ENCODE measurements at regions not wholly inside any gene's neighbourhood (a gene's known extent, or its start where the extent isn't known, plus 50 kb on each side); places are given as distances from the start of the nearest gene placed in this dataset.

DNA sequence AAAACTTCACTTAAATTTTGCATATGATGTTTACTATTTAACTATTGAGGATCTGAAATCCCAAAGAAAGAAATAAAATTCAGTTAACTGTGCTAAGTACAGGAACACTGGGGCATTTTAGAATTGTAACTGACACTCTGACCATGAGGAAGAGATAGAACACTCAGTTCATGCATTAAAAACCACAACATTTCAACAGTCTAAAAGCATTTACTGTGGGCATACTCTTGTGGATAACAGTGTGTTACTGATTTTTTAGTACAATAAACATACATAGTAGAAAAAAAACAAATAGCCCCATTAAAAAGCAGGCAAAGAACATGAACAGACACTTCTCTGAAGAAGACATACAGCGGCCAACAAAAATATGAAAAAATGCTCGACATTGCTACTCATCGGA lies 1122.7 kb upstream of the PIK3C3 start:
- H3K4me3 ChIP-seq (ENCODE audit: insufficient read length, low read depth) = no peak overlapping the region
- no peaks in the 10 kb centered on the region for H3K36me3 ChIP-seq (ENCODE audit: insufficient read depth, insufficient read length, low read length)
- DNase-seq (ENCODE audit: low read depth, low spot score) = no peak
- TF ChIP-seq SUZ12 (IDR thresholded peaks at IDR 0.05; ENCODE audit: extremely low read depth, insufficient read depth, insufficient read length) (no peak), ZNF274 (IDR thresholded peaks at IDR 0.05; ENCODE audit: low read depth, low read length) (no peak), YY1 (IDR thresholded peaks at IDR 0.05; ENCODE audit: insufficient read depth, insufficient read length) (no peak)
- no peaks in the 10 kb centered on the region for H3K27me3 ChIP-seq (ENCODE audit: insufficient read depth, insufficient read length)
- no peaks in the 10 kb centered on the region for H3K4me1 ChIP-seq (ENCODE audit: insufficient read depth, insufficient read length)
- H3K9ac ChIP-seq (ENCODE audit: insufficient read length, low read depth) = no peak overlapping the region
- no peaks in the 10 kb centered on the region for H3K9me3 ChIP-seq (ENCODE audit: insufficient read depth, low read length)

DNA sequence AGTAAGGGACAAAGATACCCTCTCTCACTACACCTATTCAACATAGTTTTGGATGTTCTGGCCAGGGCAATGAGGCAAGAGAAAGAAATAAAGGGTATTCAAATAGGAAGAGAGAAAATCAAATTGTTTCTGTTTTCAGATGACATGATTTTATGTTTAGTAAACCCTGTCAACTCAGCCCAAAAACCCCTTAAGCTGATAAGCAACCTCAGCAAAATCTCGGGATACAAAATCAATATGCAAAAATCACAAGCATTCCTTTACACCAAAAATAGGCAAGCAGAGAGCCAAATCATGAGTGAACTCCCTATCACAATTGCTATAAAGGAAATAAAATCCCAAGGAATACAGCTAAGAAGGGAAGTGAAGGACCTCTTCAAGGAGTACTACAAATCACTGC lies 1130.7 kb upstream of the PIK3C3 start:
- Histone ChIP-seq H3K27me3 (ENCODE audit: insufficient read depth, insufficient read length) (no peaks in the 10 kb centered on the region), H3K36me3 (ENCODE audit: insufficient read depth, insufficient read length, low read length) (no peaks in the 10 kb centered on the region), H3K4me3 (ENCODE audit: insufficient read length, low read depth) (no peak overlapping the region), H3K9ac (ENCODE audit: insufficient read length, low read depth) (no peak overlapping the region), H3K4me1 (ENCODE audit: insufficient read depth, insufficient read length) (no peaks in the 10 kb centered on the region), H3K9me3 (ENCODE audit: insufficient read depth, low read length) (no peaks in the 10 kb centered on the region)
- no peak for DNase-seq (ENCODE audit: low read depth, low spot score)
- TF ChIP-seq ZNF274 (IDR thresholded peaks at IDR 0.05; ENCODE audit: low read depth, low read length) (no peak), YY1 (IDR thresholded peaks at IDR 0.05; ENCODE audit: insufficient read depth, insufficient read length) (no peak), SUZ12 (IDR thresholded peaks at IDR 0.05; ENCODE audit: extremely low read depth, insufficient read depth, insufficient read length) (no peak)

DNA sequence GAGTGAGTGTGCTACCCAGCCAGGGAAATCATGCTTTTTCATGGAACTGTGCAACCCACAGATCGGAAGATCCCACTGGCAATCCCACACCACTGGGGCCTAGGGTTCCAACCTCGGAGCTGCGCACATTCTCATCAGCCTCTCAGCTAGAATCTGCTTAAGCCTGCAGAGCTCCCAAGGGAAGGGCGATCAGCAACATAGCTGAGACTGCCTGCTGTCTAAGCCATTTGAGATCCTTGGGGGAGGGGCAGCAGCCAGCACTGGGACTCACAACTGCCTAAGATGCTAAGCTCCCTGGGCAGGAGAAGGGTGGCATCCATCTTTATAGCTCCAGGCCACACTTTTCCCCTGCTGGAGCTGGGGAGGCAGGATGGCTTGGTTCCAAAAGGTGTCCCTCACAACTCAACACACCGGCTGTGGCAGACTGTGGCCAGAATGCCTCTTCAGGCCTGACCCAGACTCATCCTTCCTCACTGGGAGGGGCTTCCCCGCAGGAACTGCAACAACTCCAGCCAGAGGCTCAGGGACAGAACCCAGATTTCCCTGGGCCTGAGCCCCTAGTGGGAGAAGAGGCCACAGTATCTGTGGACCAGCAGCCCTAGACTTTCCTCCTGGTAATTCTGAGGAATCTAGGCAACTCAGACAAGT lies 1133.3 kb upstream of the PIK3C3 start:
- no peak for TF ChIP-seq SUZ12 (IDR thresholded peaks at IDR 0.05; ENCODE audit: extremely low read depth, insufficient read depth, insufficient read length)
- TF ChIP-seq ZNF274 (IDR thresholded peaks at IDR 0.05; ENCODE audit: low read depth, low read length) = no peak
- no peak for TF ChIP-seq YY1 (IDR thresholded peaks at IDR 0.05; ENCODE audit: insufficient read depth, insufficient read length)
- H3K9me3 ChIP-seq (ENCODE audit: insufficient read depth, low read length) = no peaks in the 10 kb centered on the region
- H3K27me3 ChIP-seq (ENCODE audit: insufficient read depth, insufficient read length) = no peaks in the 10 kb centered on the region
- no peak overlapping the region for H3K4me3 ChIP-seq (ENCODE audit: insufficient read length, low read depth)
- DNase-seq (ENCODE audit: low read depth, low spot score) = no peak
- no peak overlapping the region for H3K9ac ChIP-seq (ENCODE audit: insufficient read length, low read depth)
- H3K36me3 ChIP-seq (ENCODE audit: insufficient read depth, insufficient read length, low read length) = no peaks in the 10 kb centered on the region
- no peaks in the 10 kb centered on the region for H3K4me1 ChIP-seq (ENCODE audit: insufficient read depth, insufficient read length)

DNA sequence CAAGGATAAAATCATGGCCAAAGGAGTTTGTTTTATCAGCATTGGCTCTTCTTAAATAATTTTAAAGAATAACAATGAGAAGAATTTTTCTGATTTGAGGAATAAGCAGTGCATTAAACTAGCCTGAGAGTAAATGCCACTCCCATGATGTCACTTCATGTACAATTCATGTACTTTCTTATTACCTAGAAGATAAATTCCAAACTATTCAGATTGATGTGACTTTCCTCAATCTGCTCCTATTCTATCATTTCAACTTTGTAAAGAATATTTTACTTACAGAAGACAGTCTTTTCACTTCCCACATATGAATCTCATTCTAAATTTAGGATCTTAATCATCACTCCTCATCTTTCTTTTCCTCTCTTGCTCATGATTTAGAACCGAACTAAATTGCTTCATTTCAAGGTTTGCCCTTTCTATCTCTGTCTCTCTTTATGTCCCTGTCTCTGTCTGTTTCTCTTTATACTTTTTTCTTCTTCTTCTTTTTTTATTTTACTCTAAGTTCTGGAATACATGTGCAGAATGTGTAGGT lies 1142.0 kb upstream of the PIK3C3 start:
- Histone ChIP-seq H3K27me3 (ENCODE audit: insufficient read depth, insufficient read length) (no peaks in the 10 kb centered on the region), H3K9ac (ENCODE audit: insufficient read length, low read depth) (no peak overlapping the region), H3K4me1 (ENCODE audit: insufficient read depth, insufficient read length) (no peaks in the 10 kb centered on the region), H3K9me3 (ENCODE audit: insufficient read depth, low read length) (no peaks in the 10 kb centered on the region), H3K36me3 (ENCODE audit: insufficient read depth, insufficient read length, low read length) (no peaks in the 10 kb centered on the region), H3K4me3 (ENCODE audit: insufficient read length, low read depth) (no peak overlapping the region)
- TF ChIP-seq YY1 (IDR thresholded peaks at IDR 0.05; ENCODE audit: insufficient read depth, insufficient read length) = no peak
- no peak for TF ChIP-seq SUZ12 (IDR thresholded peaks at IDR 0.05; ENCODE audit: extremely low read depth, insufficient read depth, insufficient read length)
- no peak for TF ChIP-seq ZNF274 (IDR thresholded peaks at IDR 0.05; ENCODE audit: low read depth, low read length)
- DNase-seq (ENCODE audit: low read depth, low spot score) = no peak

DNA sequence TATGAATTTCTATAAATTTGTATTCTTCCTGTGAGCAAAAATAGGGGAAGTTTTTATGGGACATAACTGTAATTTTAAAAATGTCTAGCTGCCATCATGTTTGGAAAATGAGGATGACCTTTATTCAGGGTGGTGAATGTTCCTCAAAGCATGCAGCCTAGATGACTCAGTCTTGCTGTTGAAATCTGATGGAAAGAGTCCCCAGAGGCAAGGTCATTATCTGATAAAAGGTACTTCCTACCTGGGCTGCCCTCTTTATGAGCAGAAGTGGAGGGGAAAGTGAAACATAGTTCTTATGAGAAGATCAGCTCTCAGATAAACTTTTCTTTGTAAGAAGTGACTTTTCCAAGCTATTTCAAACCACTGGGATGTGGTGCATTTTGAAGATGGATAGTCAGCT lies 1144.7 kb upstream of the PIK3C3 start:
- no peak overlapping the region for H3K9ac ChIP-seq (ENCODE audit: insufficient read length, low read depth)
- no peaks in the 10 kb centered on the region for H3K36me3 ChIP-seq (ENCODE audit: insufficient read depth, insufficient read length, low read length)
- no peaks in the 10 kb centered on the region for H3K4me1 ChIP-seq (ENCODE audit: insufficient read depth, insufficient read length)
- TF ChIP-seq SUZ12 (IDR thresholded peaks at IDR 0.05; ENCODE audit: extremely low read depth, insufficient read depth, insufficient read length) (no peak), YY1 (IDR thresholded peaks at IDR 0.05; ENCODE audit: insufficient read depth, insufficient read length) (no peak), ZNF274 (IDR thresholded peaks at IDR 0.05; ENCODE audit: low read depth, low read length) (no peak)
- H3K9me3 ChIP-seq (ENCODE audit: insufficient read depth, low read length) = no peaks in the 10 kb centered on the region
- DNase-seq (ENCODE audit: low read depth, low spot score) = no peak
- no peaks in the 10 kb centered on the region for H3K27me3 ChIP-seq (ENCODE audit: insufficient read depth, insufficient read length)
- no peak overlapping the region for H3K4me3 ChIP-seq (ENCODE audit: insufficient read length, low read depth)

DNA sequence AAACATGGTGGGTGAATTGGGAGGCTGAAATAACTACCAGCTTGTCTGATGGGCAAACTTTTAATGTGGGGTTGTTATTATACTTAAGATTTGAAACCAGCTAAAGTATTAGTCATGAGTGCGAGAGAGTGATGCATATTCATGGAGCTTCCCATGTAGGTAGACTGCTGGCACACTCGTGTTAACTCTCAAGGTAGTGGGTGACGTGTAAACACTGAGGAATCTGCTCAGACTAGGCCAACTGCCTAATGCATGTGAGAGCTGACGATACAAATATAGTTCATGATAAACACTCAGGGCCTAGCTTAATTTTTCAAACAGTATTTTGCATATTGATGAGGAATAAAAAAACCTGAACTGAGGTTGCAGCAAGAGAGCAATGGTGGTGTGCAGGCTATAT lies 1165.7 kb upstream of the PIK3C3 start:
- no peak overlapping the region for H3K4me3 ChIP-seq (ENCODE audit: insufficient read length, low read depth)
- H3K9me3 ChIP-seq (ENCODE audit: insufficient read depth, low read length) = no peaks in the 10 kb centered on the region
- TF ChIP-seq SUZ12 (IDR thresholded peaks at IDR 0.05; ENCODE audit: extremely low read depth, insufficient read depth, insufficient read length) (no peak), ZNF274 (IDR thresholded peaks at IDR 0.05; ENCODE audit: low read depth, low read length) (no peak), YY1 (IDR thresholded peaks at IDR 0.05; ENCODE audit: insufficient read depth, insufficient read length) (no peak)
- H3K4me1 ChIP-seq (ENCODE audit: insufficient read depth, insufficient read length) = no peaks in the 10 kb centered on the region
- no peak overlapping the region for H3K9ac ChIP-seq (ENCODE audit: insufficient read length, low read depth)
- H3K36me3 ChIP-seq (ENCODE audit: insufficient read depth, insufficient read length, low read length) = no peaks in the 10 kb centered on the region
- no peaks in the 10 kb centered on the region for H3K27me3 ChIP-seq (ENCODE audit: insufficient read depth, insufficient read length)
- no peak for DNase-seq (ENCODE audit: low read depth, low spot score)

DNA sequence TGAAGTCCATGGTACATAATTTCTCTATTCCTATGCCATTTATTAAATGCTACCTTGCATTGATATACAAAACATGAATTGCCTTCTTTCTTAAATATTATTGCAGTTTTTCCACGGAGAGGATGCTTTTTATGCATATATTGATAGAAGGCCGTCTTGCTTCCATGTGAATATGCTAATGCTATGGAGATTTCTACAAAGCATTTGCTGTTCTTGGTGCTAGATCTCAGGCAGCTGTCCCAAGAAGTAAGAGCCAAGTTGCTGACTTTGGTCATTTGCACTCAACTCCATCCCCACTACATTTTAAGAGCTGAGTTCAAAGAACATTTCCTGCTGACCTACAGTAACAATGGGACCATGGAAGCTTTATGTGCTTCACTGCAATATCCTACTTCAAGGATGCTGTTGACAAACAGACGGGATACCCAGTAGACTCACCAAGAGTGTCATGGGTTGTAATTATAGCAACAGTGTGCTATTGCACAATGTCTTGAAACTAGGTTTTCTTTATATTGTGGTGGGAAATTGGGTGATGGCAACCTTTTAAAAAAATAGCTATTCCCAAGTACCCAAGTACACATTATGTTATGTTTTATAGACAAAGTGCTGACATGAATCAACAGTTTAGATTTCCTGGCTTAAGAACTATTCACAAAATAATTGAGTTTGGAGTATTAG lies 1172.4 kb upstream of the PIK3C3 start:
- no peak for DNase-seq (ENCODE audit: low read depth, low spot score)
- Histone ChIP-seq H3K4me3 (ENCODE audit: insufficient read length, low read depth) (no peak overlapping the region), H3K4me1 (ENCODE audit: insufficient read depth, insufficient read length) (no peaks in the 10 kb centered on the region), H3K36me3 (ENCODE audit: insufficient read depth, insufficient read length, low read length) (no peaks in the 10 kb centered on the region), H3K9ac (ENCODE audit: insufficient read length, low read depth) (no peak overlapping the region), H3K9me3 (ENCODE audit: insufficient read depth, low read length) (no peaks in the 10 kb centered on the region), H3K27me3 (ENCODE audit: insufficient read depth, insufficient read length) (no peaks in the 10 kb centered on the region)
- no peak for TF ChIP-seq SUZ12 (IDR thresholded peaks at IDR 0.05; ENCODE audit: extremely low read depth, insufficient read depth, insufficient read length)
- no peak for TF ChIP-seq YY1 (IDR thresholded peaks at IDR 0.05; ENCODE audit: insufficient read depth, insufficient read length)
- no peak for TF ChIP-seq ZNF274 (IDR thresholded peaks at IDR 0.05; ENCODE audit: low read depth, low read length)

Data from NT2/D1 (cell line).